Nephron progenitor cell (in vitro differentiated cells): ENCODE measurements at regions not wholly inside any gene's neighbourhood (a gene's known extent, or its start where the extent isn't known, plus 50 kb on each side); places are given as distances from the start of the nearest gene placed in this dataset.

Experiments used
- DNase-seq: peaks from one replicate; pipeline ENCODE4 v3.0.0; 2021
- H3K27ac Mint-ChIP-seq: 2 replicates; pipeline ENCODE4 v1.8.0; 2021; ENCODE audit warnings: mild to moderate bottlenecking, moderate library complexity, mixed read lengths
- H3K27me3 Mint-ChIP-seq: 2 replicates; pipeline ENCODE4 v1.8.0; 2021; ENCODE audit warnings: mild to moderate bottlenecking, low read depth, mixed read lengths; ENCODE audit not compliant: poor library complexity
- H3K36me3 Mint-ChIP-seq: 2 replicates; pipeline ENCODE4 v1.8.0; 2021; ENCODE audit warnings: low read depth, mixed read lengths
- H3K4me1 Mint-ChIP-seq: 2 replicates; pipeline ENCODE4 v1.8.0; 2021; ENCODE audit warnings: mixed read lengths
- H3K4me3 Mint-ChIP-seq: 2 replicates; pipeline ENCODE4 v1.8.0; 2021; ENCODE audit warnings: mild to moderate bottlenecking, moderate library complexity, mixed read lengths
- H3K9me3 Mint-ChIP-seq: 2 replicates; pipeline ENCODE4 v1.8.0; 2021; ENCODE audit warnings: mild to moderate bottlenecking, moderate library complexity, mixed read lengths
- TF ChIP-seq, protein P1 (sequence below): fragments of 200-600 bp; sonication (generic); IDR thresholded peaks from 2 replicates; pipeline ENCODE4 v1.5.0; 2021; ENCODE audit warnings: antibody characterized with exemption

DNA sequence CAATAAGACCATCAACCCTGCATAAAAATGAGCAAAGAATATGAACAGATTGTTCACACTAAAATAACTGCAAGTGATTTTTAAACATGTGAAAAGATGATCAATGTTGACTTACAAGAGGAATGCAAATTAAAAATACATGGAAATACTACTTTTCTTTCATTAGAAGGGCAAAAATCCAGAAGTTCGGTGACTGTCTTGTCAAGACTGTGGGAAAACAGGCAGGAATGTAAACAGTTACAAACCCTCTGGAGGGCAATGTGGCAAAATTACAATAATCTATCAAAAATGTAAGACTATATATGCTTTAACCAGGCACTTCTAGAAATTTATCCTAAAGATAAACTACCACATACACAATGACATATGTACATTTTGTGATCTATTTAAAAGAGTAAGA lies 86.7 kb downstream of the TNFAIP3 start:
- Mint-ChIP-seq H3K27ac (no peak overlapping the region), H3K9me3 (peaks cover 10% of the 10 kb centered on the region), H3K36me3 (no peaks in the 10 kb centered on the region), H3K4me3 (no peak overlapping the region), H3K27me3 (peaks cover 7% of the 10 kb centered on the region), H3K4me1 (peaks cover 5% of the 10 kb centered on the region)
- TF ChIP-seq, protein P1, sequence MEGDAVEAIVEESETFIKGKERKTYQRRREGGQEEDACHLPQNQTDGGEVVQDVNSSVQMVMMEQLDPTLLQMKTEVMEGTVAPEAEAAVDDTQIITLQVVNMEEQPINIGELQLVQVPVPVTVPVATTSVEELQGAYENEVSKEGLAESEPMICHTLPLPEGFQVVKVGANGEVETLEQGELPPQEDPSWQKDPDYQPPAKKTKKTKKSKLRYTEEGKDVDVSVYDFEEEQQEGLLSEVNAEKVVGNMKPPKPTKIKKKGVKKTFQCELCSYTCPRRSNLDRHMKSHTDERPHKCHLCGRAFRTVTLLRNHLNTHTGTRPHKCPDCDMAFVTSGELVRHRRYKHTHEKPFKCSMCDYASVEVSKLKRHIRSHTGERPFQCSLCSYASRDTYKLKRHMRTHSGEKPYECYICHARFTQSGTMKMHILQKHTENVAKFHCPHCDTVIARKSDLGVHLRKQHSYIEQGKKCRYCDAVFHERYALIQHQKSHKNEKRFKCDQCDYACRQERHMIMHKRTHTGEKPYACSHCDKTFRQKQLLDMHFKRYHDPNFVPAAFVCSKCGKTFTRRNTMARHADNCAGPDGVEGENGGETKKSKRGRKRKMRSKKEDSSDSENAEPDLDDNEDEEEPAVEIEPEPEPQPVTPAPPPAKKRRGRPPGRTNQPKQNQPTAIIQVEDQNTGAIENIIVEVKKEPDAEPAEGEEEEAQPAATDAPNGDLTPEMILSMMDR: no peak
- DNase-seq: no peak

DNA sequence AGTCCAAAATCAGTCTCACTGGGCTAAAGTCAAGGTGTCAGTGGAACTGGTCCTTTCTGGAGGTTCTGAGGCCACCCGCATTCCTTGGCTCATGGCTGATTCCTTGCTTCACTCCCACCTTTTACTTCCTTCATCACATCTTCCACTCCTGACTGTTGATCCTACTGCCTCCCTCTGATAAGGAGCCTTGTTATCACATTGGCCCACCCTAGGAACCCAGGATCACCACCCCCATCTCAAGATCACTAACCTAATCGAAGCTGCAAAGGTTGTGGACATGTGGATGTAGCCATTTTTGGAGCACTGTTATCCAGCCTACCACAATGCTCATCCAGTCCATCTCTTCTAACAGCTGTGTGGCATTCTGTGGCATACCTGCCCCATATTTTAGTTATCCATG lies 87.2 kb downstream of the TNFAIP3 start:
- Mint-ChIP-seq H3K4me3 (no peak overlapping the region), H3K4me1 (peaks cover 5% of the 10 kb centered on the region), H3K27ac (no peak overlapping the region), H3K27me3 (peaks cover 7% of the 10 kb centered on the region), H3K36me3 (no peaks in the 10 kb centered on the region), H3K9me3 (peaks cover 10% of the 10 kb centered on the region)
- TF ChIP-seq, protein P1: no peak
- DNase-seq: no peak

DNA sequence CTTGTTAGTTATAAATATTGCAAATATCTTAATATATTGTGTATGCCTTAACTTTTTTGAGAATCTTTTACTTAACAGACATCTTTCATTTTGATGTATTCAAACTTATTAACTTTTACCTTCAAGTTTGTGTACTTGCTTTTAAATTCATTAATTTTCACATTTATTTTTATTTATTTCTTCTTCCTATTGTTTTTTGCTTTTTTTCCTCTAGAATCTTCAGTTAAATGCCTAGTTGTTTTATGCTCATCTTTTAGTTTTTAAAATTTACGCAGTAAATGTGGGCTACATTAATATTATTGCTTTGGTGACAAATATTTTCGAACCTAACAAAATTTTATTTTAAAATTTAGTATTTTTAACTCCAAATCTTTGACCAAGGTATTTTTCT lies 89.0 kb downstream of the TNFAIP3 start:
- Mint-ChIP-seq H3K4me1 (no peaks in the 10 kb centered on the region), H3K9me3 (peaks cover 24% of the 10 kb centered on the region), H3K27ac (no peak overlapping the region), H3K27me3 (peaks cover 7% of the 10 kb centered on the region), H3K36me3 (peaks cover 3% of the 10 kb centered on the region), H3K4me3 (no peak overlapping the region)
- DNase-seq: no peak
- TF ChIP-seq, protein P1: no peak

DNA sequence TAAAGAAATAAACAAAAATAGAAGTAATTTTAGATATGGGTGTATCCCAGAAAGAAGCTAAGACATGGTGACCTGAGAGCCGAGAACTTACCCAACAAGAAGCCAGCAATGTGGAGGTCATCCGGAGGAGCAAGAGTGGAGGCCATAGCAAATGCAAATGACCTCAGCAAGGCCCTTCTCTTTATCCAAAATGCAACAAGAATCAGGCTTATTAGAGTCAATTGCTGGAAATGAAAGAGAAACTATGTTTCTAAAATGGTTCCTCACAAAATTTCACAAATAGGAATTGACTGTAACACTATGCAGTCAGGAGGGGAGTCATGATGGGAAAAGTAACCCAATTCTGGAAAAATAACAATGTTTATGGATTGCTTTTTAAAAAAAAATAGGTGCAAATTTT lies 90.4 kb downstream of the TNFAIP3 start:
- Mint-ChIP-seq H3K36me3 (peaks cover 3% of the 10 kb centered on the region), H3K4me1 (no peaks in the 10 kb centered on the region), H3K9me3 (peaks cover 31% of the 10 kb centered on the region), H3K4me3 (no peak overlapping the region), H3K27ac (no peak overlapping the region), H3K27me3 (peaks cover 3% of the 10 kb centered on the region)
- DNase-seq: no peak
- TF ChIP-seq, protein P1: no peak

DNA sequence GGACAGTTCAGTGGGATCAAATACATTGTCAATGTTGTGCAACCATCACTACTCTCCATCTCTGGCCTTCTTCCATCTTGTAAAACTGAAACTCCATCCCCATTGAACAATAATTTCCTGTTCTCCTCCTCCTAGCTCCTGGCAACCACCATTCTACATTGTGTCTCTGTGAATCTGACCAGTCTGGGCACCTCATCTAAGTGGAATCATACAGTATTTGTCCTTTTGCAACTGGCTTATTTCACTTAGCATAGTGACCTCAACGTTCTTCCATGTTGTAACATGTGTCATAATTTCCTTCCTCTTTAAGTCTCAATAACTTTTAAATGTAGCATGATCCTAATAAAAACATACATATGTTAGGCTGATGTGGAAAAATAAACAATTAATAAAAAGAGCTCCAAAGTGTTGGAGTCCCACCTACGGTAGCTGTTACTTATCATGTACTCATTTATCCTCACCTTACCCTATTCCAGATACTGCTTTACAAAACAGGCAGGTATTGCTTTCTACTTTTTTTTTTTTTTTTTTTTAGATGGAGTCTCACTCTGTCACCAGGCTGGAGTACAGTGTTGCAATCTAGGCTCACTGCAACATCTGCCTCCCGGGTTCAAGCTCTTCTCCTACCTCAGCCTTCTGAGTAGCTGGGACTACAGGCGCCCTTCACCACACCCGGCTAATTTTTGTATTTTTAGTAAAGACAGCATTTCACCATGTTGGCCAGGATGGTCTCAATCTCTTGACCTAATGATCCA lies 91.9 kb downstream of the TNFAIP3 start:
- H3K4me3 Mint-ChIP-seq: no peak overlapping the region
- H3K27me3 Mint-ChIP-seq: peaks cover 3% of the 10 kb centered on the region
- H3K4me1 Mint-ChIP-seq: no peaks in the 10 kb centered on the region
- TF ChIP-seq, protein P1: no peak
- H3K27ac Mint-ChIP-seq: no peak overlapping the region
- no peak for DNase-seq
- peaks cover 3% of the 10 kb centered on the region for H3K36me3 Mint-ChIP-seq
- peaks cover 31% of the 10 kb centered on the region for H3K9me3 Mint-ChIP-seq

DNA sequence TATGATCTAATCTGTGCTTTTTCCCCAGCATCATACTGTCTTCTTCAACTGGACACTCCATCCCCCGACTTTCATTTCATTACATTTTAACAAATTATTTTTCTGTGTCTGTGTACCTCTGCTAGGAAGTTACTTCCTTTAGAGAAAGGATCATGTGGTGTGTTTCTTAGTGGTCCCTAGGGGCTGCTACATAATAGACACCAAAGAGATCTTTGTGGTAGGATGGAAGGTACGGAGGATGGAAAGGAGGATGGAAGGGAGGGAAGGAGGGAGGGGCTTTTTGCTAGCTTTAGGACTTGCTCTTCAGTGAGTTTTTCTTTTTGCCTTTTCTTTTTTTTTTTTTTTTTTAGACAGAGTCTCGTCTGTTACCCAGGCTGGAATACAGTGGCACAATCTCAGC lies 95.7 kb downstream of the TNFAIP3 start:
- Mint-ChIP-seq H3K4me3 (no peak overlapping the region), H3K9me3 (peaks cover 20% of the 10 kb centered on the region), H3K4me1 (no peaks in the 10 kb centered on the region), H3K27me3 (no peaks in the 10 kb centered on the region), H3K36me3 (peaks cover 3% of the 10 kb centered on the region), H3K27ac (no peak overlapping the region)
- no peak for DNase-seq
- TF ChIP-seq, protein P1: no peak
